ENCODE measurements at regions not wholly inside any gene's neighbourhood (a gene's known extent, or its start where the extent isn't known, plus 50 kb on each side); places are given as distances from the start of the nearest gene placed in this dataset.

DNA sequence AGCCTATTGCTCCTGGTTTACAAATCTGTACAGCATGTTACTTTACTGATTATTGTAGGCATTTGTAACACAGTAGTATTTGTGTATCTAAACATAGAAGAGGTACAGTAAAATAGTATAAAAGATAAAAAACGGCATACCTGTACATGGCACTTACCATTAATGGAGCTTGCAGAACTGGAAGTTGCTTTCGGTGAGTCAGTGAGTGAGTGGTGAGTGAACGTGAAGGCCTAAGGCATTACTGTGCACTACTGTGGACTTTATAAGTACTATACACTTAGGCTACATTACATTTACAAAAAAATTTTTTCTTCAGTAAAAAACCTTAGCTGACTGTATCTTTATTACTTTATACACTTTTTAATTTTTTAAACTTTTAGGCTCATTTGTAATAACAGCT lies 90.9 kb downstream of the RAP2B start:
- BruUV-seq (replicated peaks): no TSS peak
- H3K4me2 ChIP-seq (ENCODE audit: low read length): no peak overlapping the region
- no peak for ATAC-seq

DNA sequence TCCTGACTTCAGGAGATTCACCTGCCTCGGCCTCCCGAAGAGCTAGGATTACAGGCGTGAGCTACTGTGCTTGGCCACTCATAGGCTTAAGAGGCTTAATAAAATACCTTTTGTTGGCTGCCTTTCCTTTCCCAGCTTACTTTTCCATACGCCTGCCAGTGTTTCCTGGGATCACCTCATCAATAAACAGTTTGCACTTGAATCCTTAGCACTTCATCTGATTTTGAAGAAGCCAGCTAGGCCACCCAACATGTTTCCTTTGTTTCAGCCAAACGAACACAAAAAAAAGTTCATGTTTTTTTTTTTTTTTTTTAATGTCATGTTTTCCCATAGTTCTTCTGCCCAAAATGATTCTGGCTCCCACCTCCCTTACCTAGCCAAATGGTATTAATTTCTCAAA lies 92.3 kb downstream of the RAP2B start:
- BruUV-seq (replicated peaks): no TSS peak
- Histone ChIP-seq H4K20me1 (ENCODE audit: insufficient read depth) (no peaks in the 10 kb centered on the region), H3K4me1 (ENCODE audit: control insufficient read depth in 1 of 2, insufficient read depth in 2 of 2, low read length in 2 of 2) (no peaks in the 10 kb centered on the region), H3K9ac (ENCODE audit: low read length) (no peak overlapping the region), H3K36me3 (ENCODE audit: control insufficient read depth in 1 of 2, insufficient read depth in 2 of 2, low read length in 2 of 2) (no peaks in the 10 kb centered on the region), H3K27ac (ENCODE audit: low read depth, low read length) (no peak overlapping the region), H3K27me3 (ENCODE audit: insufficient read depth, low read length) (no peaks in the 10 kb centered on the region), H2AFZ (ENCODE audit: low read depth, low read length, poor library complexity, severe bottlenecking) (no peak overlapping the region), H3K9me3 (ENCODE audit: control insufficient read depth in 1 of 2, insufficient read depth in 1 of 2, low read depth in 1 of 2, low read length in 2 of 2) (no peaks in the 10 kb centered on the region), H3K9me2 (ENCODE audit: insufficient read depth) (no peaks in the 10 kb centered on the region), H3K79me2 (ENCODE audit: insufficient read depth, low read length) (no peaks in the 10 kb centered on the region), H3K4me3 (replicated peaks in 1 of 2; ENCODE audit: low read depth in 1 of 2, low read length in 2 of 2) (no peak overlapping the region), H3K4me2 (ENCODE audit: low read length) (no peak overlapping the region)
- ChIA-PET POLR2A (no interaction called here), RAD21 (ENCODE audit: low non-redundant PET in 1 of 2, low total read pairs in 2 of 2, uncharacterized antibody in 2 of 2, unreplicated experiment in 2 of 2) (no interaction called here), CTCF (no interaction called here)
- DNase-seq (ENCODE audit: low read depth, low spot score): no peak
- intact Hi-C loops (cut with micrococcal nuclease): no loop called here
- no peak for TF ChIP-seq TCF7L2 (IDR thresholded peaks at IDR 0.05; ENCODE audit: borderline replicate concordance, extremely low read depth, insufficient read depth, insufficient read length)
- no peak for TF ChIP-seq POLR2AphosphoS5 (IDR thresholded peaks at IDR 0.05; ENCODE audit: low read depth, low read length)
- no peak for TF ChIP-seq RAD21 (IDR thresholded peaks at IDR 0.05; ENCODE audit: low read depth)
- no peak for TF ChIP-seq POLR2A (IDR thresholded peaks at IDR 0.05; ENCODE audit: borderline replicate concordance, extremely low read depth, insufficient read depth, insufficient read length)
- TF ChIP-seq SP1 (IDR thresholded peaks at IDR 0.05; ENCODE audit: low read depth): no peak
- no peak for ATAC-seq

More for the DNA sequence above, 90.9 kb downstream of the RAP2B start:
- Histone ChIP-seq H3K4me3 (replicated peaks in 1 of 2; ENCODE audit: low read depth in 1 of 2, low read length in 2 of 2) (no peak overlapping the region), H3K27ac (ENCODE audit: low read depth, low read length) (no peak overlapping the region), H3K9ac (ENCODE audit: low read length) (no peak overlapping the region), H3K4me1 (ENCODE audit: control insufficient read depth in 1 of 2, insufficient read depth in 2 of 2, low read length in 2 of 2) (no peaks in the 10 kb centered on the region), H3K9me2 (ENCODE audit: insufficient read depth) (no peaks in the 10 kb centered on the region), H3K36me3 (ENCODE audit: control insufficient read depth in 1 of 2, insufficient read depth in 2 of 2, low read length in 2 of 2) (no peaks in the 10 kb centered on the region), H3K27me3 (ENCODE audit: insufficient read depth, low read length) (no peaks in the 10 kb centered on the region), H3K9me3 (ENCODE audit: control insufficient read depth in 1 of 2, insufficient read depth in 1 of 2, low read depth in 1 of 2, low read length in 2 of 2) (no peaks in the 10 kb centered on the region), H2AFZ (ENCODE audit: low read depth, low read length, poor library complexity, severe bottlenecking) (no peak overlapping the region), H3K79me2 (ENCODE audit: insufficient read depth, low read length) (no peaks in the 10 kb centered on the region), H4K20me1 (ENCODE audit: insufficient read depth) (no peaks in the 10 kb centered on the region)
- ChIA-PET POLR2A (no interaction called here), RAD21 (ENCODE audit: low non-redundant PET in 1 of 2, low total read pairs in 2 of 2, uncharacterized antibody in 2 of 2, unreplicated experiment in 2 of 2) (no interaction called here), CTCF (no interaction called here)
- no peak for DNase-seq (ENCODE audit: low read depth, low spot score)
- intact Hi-C loops (cut with micrococcal nuclease): no loop called here
- TF ChIP-seq ZFX (IDR thresholded peaks at IDR 0.05): no peak
- TF ChIP-seq EZH2phosphoT487 (IDR thresholded peaks at IDR 0.05; ENCODE audit: borderline replicate concordance): no peak
- TF ChIP-seq YY1 (IDR thresholded peaks at IDR 0.05; ENCODE audit: extremely low read depth, insufficient replicate concordance, low read depth, low read length): no peak
- TF ChIP-seq, protein P1, sequence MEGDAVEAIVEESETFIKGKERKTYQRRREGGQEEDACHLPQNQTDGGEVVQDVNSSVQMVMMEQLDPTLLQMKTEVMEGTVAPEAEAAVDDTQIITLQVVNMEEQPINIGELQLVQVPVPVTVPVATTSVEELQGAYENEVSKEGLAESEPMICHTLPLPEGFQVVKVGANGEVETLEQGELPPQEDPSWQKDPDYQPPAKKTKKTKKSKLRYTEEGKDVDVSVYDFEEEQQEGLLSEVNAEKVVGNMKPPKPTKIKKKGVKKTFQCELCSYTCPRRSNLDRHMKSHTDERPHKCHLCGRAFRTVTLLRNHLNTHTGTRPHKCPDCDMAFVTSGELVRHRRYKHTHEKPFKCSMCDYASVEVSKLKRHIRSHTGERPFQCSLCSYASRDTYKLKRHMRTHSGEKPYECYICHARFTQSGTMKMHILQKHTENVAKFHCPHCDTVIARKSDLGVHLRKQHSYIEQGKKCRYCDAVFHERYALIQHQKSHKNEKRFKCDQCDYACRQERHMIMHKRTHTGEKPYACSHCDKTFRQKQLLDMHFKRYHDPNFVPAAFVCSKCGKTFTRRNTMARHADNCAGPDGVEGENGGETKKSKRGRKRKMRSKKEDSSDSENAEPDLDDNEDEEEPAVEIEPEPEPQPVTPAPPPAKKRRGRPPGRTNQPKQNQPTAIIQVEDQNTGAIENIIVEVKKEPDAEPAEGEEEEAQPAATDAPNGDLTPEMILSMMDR (IDR thresholded peaks at IDR 0.05 in 2 of 3, conservative IDR thresholded peaks at IDR 0.05 in 1 of 3; ENCODE audit: borderline replicate concordance in 1 of 3, insufficient read depth in 1 of 3, low read depth in 2 of 3, low read length in 2 of 3): no peak
- no peak for TF ChIP-seq EZH2 (IDR thresholded peaks at IDR 0.05)
- no peak for TF ChIP-seq ZNF274 (IDR thresholded peaks at IDR 0.05; ENCODE audit: low read depth, low read length)
- TF ChIP-seq SP1 (IDR thresholded peaks at IDR 0.05; ENCODE audit: low read depth): no peak
- no peak for TF ChIP-seq CBX3 (IDR thresholded peaks at IDR 0.05; ENCODE audit: low read depth)
- TF ChIP-seq CEBPB (IDR thresholded peaks at IDR 0.05; ENCODE audit: low read depth): no peak

All from HCT116 (cell line).